NCI-H2029 treated with DMSO at 0.1 percent for 48 hours (cell line): ENCODE measurements at regions not wholly inside any gene's neighbourhood (a gene's known extent, or its start where the extent isn't known, plus 50 kb on each side); places are given as distances from the start of the nearest gene placed in this dataset.

Experiments used
- DNase-seq: peaks from one replicate; lab custom pipeline; 2025; lab: John Stamatoyannopoulos, UW

DNA sequence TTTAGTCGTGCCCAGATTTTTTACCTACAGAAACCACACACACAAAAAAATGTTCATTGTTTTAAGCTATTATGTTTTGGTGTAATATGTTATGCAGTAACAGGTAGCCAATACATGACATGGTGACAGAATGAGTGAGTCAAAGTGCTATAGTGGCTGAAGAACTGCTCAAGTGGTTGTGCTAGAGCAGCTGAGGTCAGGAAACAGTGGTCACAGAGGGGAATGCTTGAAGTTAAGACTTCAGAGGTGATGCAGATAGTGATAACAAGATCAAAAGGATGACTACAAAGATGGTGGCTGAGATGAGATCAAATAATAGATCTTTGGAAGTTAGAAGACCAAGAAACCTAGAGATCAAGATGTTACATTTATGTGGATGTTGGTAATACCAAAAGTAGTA lies 174.3 kb downstream of the KCNE4 start:
- no peak for DNase-seq

DNA sequence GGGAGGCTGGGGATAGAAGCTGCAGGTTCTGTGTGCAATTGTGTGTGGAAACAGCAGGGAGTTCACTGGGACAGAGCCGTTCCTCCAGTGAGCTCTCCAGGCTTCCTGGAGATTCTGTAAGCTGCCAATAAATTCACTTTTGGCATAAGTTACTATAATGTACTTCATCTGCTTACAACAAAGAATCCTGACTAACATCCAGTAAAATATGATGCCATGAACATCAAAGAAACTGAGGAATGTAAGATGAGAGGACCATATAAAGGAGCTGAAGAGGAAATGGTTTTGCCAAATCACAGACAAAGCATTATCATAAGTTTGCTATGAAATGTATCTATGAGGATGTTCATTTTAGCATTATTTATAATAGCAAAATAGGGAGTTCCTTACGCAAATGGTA lies 175.3 kb downstream of the KCNE4 start:
- no peak for DNase-seq

DNA sequence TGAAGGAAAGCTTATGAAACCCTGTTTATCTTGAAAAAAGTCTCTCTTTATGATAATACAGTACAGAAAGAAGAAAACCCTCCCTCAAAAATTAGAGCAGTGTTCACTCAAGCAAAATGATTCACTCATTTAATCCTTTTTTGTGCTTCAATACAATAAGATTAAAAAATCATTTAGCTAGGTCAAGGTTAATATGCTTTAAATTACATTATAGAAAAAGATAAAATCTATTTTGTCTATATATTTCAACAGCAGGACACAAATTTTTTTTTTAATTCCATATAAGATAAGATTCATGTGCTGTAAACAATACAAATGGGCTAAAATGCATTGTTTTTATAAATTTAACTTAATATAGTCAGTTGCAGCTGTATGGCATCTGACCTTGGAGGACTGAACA lies 176.9 kb downstream of the KCNE4 start:
- no peak for DNase-seq

DNA sequence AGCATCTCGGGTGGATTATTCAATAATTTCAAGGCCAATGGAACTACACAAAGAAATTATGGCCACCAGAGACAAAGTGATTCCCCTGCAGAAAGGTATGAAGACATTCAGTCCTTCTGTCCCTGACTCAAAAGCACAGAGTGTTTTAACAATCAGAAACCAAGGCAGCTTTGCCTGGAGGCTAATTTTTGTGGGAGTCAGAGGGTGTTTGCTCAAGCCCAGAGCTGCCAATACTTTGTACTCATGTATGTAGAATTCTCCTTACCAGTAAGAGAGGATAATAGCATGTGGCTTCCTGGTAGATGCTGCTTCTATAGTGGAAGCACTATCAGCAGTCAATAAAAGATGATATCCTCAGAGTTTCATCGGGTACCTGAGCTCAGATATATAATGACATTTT lies 178.4 kb downstream of the KCNE4 start:
- DNase-seq: no peak

DNA sequence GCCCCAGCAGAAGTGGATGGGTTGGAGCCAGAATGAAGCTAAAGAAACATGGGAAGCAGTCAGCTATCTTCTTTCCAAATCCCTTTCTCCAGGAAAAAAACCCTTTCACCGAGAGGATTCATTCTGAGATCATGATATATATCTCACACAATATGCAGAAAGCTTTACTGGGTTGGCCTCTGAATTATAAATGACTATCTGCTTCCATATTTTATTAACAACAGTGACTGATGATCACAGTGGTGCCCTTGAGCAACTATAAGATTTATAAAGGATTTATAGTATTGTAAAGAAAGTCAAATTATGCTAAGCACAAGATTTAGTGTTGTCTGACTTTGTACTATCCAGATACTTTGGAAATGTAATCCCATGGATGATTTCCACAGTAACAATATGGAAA lies 180.3 kb downstream of the KCNE4 start:
- no peak for DNase-seq

DNA sequence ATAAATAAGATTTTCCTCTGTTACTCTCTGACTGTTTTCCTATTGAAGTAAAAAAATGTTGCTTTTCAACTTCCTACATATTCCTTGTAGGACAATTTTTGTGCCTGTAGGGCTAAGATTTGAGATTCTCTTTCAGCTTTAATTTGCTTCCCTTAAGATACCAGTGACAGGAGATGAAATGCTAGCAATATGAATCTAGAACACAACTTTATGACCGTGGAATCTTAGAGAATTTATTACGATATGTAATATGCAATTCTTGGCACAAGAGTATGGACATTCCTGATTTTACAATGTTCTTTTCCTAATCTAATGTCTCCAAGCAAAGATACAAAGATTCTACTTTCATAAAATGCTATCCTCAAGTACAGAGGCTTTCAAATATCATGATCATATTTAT lies 180.9 kb downstream of the KCNE4 start:
- no peak for DNase-seq

DNA sequence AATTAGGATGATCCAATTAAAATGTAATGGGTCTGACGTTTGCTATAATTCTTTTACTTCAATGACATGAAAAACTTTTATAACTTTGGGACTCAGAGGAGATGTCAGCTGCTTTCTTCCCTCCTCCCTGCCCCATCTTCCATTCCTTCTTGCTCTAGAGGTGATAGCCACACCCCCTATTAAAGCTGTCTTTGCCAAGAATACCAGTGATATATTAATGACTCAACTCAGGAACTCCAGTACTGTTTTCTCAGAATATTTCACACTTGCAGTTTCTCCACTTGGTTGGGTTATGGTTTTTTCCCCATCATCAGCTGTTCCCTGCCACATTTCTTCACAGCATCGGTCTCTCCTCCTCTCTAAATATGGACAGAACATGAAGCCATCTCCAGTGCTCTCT lies 184.0 kb downstream of the KCNE4 start:
- DNase-seq: no peak

DNA sequence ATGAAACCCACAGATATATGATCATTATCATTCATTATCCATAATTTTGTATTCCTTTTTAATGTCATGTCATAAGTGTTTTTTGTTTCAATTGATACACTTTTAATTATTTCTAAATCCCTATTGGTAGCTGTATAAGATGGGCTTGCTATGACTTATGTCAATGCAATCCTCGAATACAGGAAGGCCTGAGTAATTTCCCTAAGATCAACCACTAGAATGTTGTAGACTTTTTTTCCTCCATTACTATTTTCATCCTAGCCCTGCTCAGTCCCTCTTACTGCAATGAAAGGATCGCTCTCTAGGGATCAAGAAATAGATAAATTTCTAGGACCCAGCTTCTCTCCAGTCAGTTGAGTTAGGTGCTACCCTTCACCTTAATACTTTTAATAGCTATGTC lies 186.3 kb downstream of the KCNE4 start:
- no peak for DNase-seq

DNA sequence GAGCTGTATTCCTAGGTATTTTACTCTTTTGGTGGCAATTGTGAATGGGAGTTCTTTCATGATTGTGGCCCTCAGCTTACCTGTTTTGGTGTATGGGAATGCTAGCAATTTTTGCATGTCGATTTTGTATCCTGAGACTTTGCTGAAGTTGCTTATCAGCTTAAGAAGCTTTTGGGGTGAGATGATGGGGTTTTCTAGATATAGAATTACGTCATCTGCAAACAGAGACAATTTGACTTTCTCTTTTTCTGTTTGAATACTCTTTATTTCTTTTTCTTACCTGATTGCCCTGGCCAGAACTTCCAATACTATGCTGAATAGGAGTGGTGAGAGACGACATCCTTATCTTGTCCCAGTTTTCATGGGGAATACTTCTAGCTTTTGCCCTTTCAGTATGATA lies 191.2 kb downstream of the KCNE4 start:
- no peak for DNase-seq

DNA sequence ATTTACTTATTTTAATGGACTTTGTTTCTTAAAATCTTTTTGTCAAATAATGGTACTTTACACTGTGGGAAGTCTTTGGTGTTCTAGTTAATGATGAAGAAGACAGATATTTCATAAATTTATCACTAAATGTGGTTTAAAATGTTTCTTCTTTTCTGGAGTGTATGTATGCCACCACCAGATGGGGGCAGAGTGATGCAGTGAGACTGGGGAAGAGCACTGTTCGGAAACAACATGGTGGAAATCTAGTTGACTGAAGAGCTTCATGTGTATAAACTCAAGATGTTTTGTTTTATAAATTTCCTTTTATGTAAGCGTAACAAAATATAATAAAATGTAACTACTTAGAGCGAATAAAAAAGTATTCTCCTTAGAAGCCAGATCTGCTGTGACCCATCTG lies 195.1 kb downstream of the KCNE4 start:
- DNase-seq: no peak

DNA sequence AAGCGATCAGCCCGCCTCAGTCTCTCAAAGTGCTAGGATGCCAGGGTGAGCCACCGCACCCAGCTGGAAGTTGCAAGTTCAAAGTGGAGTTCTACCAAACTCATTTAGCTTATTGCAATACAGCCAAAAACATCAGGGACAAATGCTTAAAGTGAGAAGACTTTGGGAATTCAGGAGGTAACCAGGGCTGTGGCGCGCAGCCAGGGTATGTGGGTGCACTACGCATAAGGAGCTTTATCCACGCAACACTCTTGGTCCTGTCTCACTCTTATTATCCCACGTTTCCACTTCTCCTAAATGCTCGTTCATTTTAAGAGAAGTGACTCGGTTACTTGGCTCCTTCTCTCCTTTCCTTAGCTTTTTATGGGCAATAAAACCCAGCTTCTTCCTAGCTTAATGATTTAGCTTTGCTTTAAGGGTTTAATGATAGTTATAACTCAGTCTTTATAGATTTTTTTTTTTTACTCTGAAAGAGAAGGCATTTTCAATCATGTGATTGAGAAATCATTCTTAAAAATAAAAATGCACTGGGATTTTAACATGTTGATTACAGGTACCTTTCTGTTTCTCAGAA lies 199.8 kb downstream of the KCNE4 start:
- no peak for DNase-seq

DNA sequence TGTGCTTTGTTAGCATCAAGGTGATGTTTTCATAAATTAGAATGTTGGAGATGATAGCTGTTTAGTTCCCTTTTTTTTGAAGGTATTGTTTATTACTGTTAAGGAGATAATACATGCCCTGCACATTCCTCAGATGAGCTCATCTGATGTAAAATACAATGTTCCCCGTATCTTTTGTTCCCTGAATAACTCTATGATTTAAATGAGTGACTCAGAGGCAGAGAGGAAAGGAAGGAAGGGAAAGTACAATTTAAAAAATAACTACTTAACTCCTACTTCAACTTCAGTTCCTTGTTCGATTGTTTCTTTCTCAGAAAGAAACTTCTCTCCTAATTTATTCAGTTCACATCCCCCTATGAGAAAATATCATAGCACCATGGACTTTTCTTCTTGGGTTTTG lies 208.7 kb downstream of the KCNE4 start:
- DNase-seq: no peak

DNA sequence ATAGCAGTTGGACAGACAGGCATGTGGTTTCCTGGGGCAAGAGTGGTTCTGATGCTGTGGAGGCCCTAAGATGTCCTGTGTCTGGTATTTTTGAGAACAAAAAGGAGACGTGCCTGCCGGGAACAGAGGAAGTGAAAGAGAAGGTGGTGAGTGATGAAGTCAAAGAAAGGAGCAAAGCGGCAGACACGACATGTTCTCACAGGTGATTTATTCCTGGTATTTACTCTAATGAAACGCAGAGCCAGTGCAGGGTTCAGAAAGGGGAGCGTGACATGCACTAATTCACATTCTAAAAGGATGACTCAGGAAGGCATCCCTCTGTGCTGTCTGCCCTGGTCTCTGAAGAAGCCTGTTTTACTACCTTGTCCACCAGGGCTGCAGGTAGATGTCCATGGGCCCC lies 211.0 kb downstream of the KCNE4 start:
- DNase-seq: no peak

DNA sequence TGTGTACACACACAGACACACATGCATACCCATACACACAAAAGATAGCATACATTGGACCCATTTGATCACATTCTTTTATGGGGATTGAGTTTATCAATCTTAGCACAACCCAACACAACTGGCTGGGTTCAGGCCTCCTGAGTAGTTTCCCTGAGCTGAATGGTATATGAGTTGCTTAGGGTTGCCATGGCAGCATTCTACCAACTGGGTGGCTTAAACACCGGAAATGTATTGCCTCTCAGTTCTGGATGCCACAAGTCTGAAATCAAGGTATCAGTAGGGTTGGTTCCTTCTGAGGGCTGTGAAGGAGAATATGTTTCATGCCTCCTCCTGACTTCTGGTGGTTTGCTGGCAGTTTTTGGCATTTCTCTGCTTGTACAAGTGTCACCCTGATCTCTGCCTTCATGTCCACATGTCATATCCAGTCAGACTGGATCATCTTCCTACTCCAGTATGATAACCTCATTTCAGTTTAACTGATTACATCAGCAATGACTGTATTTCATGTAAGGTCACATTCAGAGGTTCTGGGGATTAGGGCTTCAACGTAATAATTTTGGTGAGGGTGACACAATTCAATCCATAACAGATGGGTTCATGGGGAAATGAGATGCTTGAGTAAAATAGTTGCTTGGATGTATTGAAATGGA lies 212.7 kb downstream of the KCNE4 start:
- no peak for DNase-seq

DNA sequence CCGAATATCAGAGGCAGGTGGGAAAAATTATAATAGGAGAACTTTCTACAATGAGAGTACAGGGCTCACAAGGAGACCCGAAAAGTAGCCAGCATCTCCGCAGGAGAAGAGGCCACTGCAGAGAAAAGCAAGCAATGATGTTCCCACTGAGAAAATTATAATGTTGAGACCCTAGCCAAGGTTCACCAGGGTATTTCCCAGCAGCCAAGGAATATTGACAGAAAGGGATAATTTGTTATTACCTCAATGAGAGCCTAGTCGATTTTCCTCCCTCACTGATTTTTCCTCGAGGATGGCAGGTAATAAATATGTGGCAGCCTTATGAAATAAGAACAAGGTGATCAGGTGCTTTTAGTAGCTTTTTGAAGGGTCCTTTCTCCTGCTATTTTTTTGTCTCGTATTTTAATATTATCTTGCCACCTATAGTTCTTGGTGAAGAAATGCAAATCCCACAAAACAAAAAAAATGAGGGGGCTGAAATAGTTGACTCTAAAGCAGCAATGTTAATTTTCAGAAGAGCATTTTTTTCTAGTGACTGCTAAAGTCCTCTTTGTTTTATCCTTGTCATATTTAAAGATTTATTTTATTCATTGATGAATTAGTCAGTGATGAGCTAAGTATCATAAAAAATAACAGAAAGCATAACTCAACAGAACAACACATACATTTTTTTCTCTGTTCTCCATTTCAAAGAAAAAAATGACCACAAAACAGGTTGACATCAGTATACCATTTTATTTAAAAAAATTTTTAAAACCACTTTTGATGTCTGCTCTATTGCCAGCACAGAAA lies 215.4 kb downstream of the KCNE4 start:
- no peak for DNase-seq

DNA sequence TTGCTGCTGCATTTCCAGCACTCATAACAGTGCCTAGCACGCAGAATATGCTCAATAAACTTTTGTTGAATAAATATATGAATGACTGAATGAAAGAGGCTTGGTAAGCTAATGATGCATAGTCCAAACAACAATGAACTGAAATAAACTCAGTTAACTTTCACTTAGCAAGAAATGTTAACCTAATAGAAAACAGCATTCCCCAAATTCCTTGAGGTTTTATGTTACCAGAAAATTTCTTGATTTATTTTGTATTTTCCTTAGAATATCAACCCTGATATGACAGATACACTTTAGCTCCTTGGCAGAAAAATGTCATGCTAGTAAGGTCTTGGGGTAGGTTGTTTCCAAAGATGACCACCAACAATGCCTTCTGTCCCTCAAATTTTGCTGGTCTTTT lies 217.4 kb downstream of the KCNE4 start:
- DNase-seq: no peak

DNA sequence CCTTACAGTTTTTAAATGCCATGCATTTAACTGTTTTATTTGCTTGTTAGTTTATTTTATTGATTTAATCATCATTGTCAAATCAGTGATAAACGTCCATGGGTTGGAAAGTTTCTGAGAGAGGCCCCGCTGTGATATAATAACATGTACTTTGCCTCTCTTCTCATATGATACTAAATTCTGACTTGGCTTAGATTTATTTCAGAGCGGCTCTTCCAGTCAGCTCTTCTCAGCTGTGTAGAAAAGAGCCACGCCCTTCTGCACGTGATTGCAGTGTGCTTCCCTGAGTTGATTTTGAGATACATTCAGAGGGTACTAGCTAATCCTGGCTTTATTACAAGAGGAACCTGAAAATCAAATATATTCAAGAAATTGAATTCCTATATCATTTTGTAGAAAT lies 218.6 kb downstream of the KCNE4 start:
- no peak for DNase-seq

DNA sequence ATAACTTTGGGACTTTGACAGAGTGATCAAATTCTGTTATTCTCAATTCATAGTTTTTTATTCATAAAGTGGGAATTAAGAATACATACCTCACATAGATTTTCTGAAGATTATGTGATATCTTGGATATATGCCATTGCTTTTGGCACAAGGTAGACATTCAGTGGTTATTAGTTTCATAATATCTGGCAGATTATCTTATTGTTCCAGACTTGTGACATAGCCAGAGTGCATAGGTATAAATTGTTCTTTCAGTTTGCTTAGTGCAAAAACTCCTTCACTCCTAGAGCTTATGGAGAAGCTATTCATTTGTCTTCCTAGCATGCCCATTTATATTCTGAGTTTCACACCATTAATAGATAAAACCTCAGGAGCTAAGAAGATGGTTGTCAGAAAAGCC lies 222.0 kb downstream of the KCNE4 start:
- no peak for DNase-seq

DNA sequence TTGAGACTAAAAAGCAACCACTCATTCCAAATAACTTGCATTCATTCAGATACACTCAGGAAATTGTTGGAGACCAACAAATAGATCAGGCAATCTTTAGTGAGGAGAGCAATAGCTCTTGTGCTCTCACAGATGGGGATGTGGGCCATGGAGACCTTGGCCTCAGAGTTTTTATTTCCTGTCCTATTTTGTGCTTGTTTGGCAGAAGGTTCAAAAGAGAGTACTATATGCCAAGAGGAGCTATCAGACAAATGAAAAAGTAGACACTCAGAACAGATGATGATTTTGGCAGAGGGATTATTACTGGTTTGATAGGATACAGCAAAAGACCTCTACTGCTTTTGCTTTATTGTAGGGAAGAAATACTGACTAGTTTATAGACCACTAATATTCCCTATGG lies 230.2 kb downstream of the KCNE4 start:
- DNase-seq: no peak

DNA sequence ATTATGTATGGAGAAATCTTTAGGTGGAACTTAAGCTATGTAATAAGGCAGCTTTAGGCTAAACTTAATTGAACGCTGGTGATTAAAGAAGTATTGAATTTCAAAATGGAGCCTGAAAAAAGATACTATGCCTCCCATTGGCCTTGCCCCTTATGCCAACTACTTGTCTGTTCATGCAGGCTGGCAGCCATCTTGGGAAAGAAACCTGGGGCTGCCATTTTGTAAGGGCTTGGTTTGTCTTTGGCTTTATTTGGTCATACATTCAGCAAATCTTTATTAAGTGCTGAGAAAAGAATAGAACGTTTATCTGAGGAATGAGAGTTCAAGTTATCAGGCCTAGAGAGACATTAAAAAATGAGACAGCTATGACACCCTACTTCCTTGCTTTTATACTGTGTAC lies 231.3 kb downstream of the KCNE4 start:
- no peak for DNase-seq

DNA sequence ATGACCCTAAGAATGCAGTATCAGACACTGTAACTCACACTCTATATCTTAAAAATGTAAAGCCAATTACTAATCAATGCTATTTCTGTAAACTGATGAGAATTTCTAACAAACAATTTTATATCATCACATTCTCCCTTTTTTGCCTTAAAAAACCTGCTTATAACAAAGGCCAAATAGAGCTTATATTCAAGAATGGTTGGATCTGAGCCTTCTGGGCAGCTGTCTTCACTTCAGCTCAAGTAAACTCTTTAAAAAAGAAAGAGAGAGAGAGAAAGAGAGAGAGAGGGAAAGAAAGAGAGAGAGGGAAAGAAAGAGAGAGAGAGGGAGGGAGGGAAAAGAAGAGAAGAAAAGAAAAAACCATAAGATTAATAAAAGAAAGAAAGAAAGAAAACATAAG lies 231.8 kb downstream of the KCNE4 start:
- no peak for DNase-seq

DNA sequence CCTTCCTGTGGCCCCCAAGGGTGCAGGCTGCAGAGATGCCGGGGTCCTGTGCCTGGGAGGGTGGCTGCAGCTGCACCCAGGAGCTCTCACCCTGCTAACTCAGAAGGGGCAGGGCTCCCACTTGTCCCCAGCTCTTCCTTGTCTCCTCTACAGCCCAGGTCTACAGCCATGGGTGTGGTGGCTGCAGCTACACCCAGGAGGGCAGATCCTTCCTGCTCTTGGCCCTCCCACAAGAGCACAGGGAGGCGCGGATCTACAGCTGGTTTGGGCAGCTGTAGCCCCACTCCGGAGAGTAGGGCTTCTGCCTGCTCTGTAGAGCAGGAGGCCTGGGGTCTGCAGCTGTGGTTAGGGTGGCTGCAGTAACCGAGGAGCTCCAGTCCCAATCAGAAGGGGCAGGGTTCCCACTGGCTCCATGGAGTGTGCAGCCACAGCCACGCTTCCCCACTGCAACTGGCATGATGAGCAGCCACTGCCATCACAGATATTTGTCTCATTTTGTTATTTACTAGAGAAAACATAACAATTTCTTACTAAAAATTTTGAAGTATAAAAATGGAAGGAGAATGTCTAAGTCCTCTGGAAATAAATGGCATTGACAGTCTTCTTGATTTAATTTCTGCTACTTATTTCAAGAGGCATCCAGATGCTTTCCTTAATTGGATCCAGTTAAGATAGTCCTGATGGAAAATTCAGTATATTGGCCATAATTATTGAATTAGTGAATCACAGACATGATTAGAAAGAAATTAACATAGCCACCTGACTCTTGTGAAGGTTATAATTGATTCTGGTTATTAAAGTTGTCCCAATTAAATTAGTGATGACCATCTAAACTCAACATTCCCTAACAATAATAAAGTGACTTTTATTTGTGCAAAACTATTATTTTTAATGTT lies 233.6 kb downstream of the KCNE4 start:
- no peak for DNase-seq

DNA sequence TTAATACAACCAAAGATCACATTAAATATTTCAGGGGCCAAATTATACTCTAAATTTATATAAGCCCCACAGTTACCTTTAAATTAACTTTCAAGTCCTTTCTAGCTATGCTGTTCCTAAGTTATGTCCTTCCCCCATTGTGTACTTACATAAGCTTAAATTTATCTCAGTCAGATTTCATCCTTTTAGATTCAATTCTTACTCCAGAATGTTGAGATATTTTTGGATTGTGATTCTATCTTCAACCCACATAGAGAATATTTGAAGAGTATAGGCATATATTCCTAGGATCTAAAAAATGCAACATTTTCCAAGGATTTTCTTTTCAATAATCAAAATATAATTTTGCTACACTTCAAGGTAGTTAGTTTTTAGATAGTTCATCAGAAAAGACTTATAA lies 242.8 kb downstream of the KCNE4 start:
- no peak for DNase-seq
